ENCODE measurements at regions not wholly inside any gene's neighbourhood (a gene's known extent, or its start where the extent isn't known, plus 50 kb on each side); places are given as distances from the start of the nearest gene placed in this dataset.

DNA sequence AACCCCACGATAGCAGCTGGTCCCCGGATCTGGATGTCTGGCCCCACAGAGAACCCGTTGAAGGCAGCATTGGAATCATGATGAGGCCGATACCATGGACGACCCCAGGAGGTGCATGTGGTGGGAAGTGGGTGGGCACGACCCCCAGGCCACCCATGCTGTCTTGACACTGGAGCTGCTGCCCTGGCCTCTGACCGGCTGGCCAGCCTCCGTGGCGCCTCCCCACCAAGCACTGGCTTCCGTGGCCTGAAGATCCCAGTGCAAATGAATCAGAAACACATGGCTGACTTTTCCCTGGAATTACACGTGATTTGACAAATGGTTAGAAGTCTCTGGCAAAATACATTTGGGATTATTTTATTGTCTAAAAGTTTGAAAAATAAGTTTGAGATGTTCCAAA is 259.0 kb upstream of the IRX1 start:
- TF ChIP-seq CTCF (IDR thresholded peaks at IDR 0.05), result no peak
- no peak for TF ChIP-seq POLR2A (IDR thresholded peaks at IDR 0.05)
